ENCODE measurements at regions not wholly inside any gene's neighbourhood (a gene's known extent, or its start where the extent isn't known, plus 50 kb on each side); places are given as distances from the start of the nearest gene placed in this dataset.

DNA sequence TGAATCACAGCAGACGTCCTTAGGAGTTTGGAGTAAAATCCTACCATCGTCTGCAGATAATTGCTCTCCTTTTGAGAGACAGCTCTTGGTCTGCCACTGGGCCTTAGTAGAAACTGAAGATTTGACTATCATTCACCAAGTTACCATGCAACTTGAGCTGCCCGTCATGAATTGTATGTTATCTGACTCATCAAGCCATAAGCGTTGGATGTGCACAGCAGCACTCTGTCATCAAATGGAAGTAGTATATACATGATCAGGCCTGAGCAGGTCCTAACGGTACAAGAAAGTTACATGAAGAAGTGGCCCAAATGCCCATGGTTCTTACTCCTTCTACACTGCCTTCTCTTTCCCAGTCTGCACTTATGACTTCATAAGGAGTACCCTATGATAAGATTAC is 317.8 kb downstream of the GPATCH2 start:
- no peak for DNase-seq (ENCODE audit: low spot score)
- Histone ChIP-seq H3K4me3 (ENCODE audit: low read depth, low read length, poor library complexity, severe bottlenecking) (no peak overlapping the region), H4K20me1 (ENCODE audit: insufficient read depth, low read length) (no peaks in the 10 kb centered on the region), H3K4me2 (ENCODE audit: low read length) (no peak overlapping the region), H3K79me2 (ENCODE audit: insufficient read depth, low read depth, low read length) (no peaks in the 10 kb centered on the region), H3K9me2 (ENCODE audit: insufficient read depth, low read length) (no peaks in the 10 kb centered on the region), H3K27ac (ENCODE audit: low read depth, low read length, poor library complexity, severe bottlenecking) (no peak overlapping the region), H3K36me3 (ENCODE audit: insufficient read depth, low read length) (no peaks in the 10 kb centered on the region), H2AFZ (ENCODE audit: low read length) (no peak overlapping the region), H3K9me3 (ENCODE audit: low read length) (no peaks in the 10 kb centered on the region), H3K4me1 (ENCODE audit: insufficient read depth, low read length, poor library complexity, severe bottlenecking) (no peaks in the 10 kb centered on the region)
- TF ChIP-seq, protein P1, sequence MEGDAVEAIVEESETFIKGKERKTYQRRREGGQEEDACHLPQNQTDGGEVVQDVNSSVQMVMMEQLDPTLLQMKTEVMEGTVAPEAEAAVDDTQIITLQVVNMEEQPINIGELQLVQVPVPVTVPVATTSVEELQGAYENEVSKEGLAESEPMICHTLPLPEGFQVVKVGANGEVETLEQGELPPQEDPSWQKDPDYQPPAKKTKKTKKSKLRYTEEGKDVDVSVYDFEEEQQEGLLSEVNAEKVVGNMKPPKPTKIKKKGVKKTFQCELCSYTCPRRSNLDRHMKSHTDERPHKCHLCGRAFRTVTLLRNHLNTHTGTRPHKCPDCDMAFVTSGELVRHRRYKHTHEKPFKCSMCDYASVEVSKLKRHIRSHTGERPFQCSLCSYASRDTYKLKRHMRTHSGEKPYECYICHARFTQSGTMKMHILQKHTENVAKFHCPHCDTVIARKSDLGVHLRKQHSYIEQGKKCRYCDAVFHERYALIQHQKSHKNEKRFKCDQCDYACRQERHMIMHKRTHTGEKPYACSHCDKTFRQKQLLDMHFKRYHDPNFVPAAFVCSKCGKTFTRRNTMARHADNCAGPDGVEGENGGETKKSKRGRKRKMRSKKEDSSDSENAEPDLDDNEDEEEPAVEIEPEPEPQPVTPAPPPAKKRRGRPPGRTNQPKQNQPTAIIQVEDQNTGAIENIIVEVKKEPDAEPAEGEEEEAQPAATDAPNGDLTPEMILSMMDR (conservative IDR thresholded peaks at IDR 0.05; ENCODE audit: low read length), result no peak
- no peak for TF ChIP-seq EZH2phosphoT487 (IDR thresholded peaks at IDR 0.05; ENCODE audit: borderline replicate concordance, low read depth, low read length)
- intact Hi-C loops (cut with micrococcal nuclease; ENCODE audit: unreplicated experiment), result no loop called here
- POLR2A ChIA-PET, result no interaction called here
- CTCF ChIA-PET (ENCODE audit: unreplicated experiment), result no interaction called here
- BruUV-seq (replicated peaks), result no TSS peak

DNA sequence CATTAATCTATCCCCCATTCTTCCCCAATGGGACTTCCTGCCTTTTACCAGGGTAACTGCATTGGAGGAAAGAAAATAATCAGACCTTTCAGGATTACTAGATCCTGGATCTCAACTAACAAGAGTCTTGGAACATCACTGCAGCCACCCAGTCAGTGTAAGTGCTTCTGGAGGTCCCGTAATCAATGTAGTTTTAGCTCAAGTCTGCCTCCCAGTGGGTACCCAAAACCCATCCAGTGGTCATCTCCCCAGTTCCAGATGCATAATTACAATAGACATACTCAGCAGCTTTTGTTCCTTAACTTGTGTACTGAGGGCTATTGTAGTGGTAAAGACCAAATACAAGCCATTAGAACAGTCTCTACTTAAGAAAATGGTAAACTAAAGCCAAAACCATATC is 319.1 kb downstream of the GPATCH2 start:
- intact Hi-C loops (cut with micrococcal nuclease; ENCODE audit: unreplicated experiment), result no loop called here
- DNase-seq (ENCODE audit: low spot score), result no peak
- Histone ChIP-seq H3K4me3 (ENCODE audit: low read depth, low read length, poor library complexity, severe bottlenecking) (no peak overlapping the region), H2AFZ (ENCODE audit: low read length) (no peak overlapping the region), H3K79me2 (ENCODE audit: insufficient read depth, low read depth, low read length) (no peaks in the 10 kb centered on the region), H3K36me3 (ENCODE audit: insufficient read depth, low read length) (no peaks in the 10 kb centered on the region), H3K9me3 (ENCODE audit: low read length) (no peaks in the 10 kb centered on the region), H4K20me1 (ENCODE audit: insufficient read depth, low read length) (no peaks in the 10 kb centered on the region), H3K4me2 (ENCODE audit: low read length) (no peak overlapping the region), H3K27ac (ENCODE audit: low read depth, low read length, poor library complexity, severe bottlenecking) (no peak overlapping the region), H3K4me1 (ENCODE audit: insufficient read depth, low read length, poor library complexity, severe bottlenecking) (no peaks in the 10 kb centered on the region), H3K9me2 (ENCODE audit: insufficient read depth, low read length) (no peaks in the 10 kb centered on the region)
- TF ChIP-seq, protein P1 (conservative IDR thresholded peaks at IDR 0.05; ENCODE audit: low read length), result peak; percentile 33
- TF ChIP-seq EZH2phosphoT487 (IDR thresholded peaks at IDR 0.05; ENCODE audit: borderline replicate concordance, low read depth, low read length), result no peak
- CTCF ChIA-PET (ENCODE audit: unreplicated experiment), result no interaction called here
- POLR2A ChIA-PET, result no interaction called here
- no TSS peak for BruUV-seq (replicated peaks)

DNA sequence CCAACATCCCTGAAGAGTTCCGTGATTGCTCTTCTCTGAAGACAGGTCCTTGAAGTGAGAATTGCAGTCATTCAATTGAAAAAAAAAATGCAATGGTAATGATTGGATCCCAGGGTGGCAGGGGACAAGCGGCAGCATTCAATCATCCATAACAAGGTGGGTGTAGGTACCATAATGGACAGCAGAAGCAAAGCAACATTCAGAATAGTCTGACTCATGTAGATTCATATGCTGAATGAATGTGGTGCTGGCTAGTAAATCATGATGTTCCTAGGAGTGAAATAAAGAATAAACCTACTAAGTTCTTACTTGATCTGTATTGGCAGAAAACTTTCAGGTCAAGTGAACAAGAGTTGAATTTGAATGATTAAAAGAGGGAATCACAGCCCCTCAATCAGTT is 319.6 kb downstream of the GPATCH2 start:
- no peaks in the 10 kb centered on the region for H4K20me1 ChIP-seq (ENCODE audit: insufficient read depth, low read length)
- TF ChIP-seq, protein P1 (conservative IDR thresholded peaks at IDR 0.05; ENCODE audit: low read length), result no peak
- no peak for TF ChIP-seq EZH2phosphoT487 (IDR thresholded peaks at IDR 0.05; ENCODE audit: borderline replicate concordance, low read depth, low read length)
- no peaks in the 10 kb centered on the region for H3K36me3 ChIP-seq (ENCODE audit: insufficient read depth, low read length)
- no peaks in the 10 kb centered on the region for H3K79me2 ChIP-seq (ENCODE audit: insufficient read depth, low read depth, low read length)
- H3K4me1 ChIP-seq (ENCODE audit: insufficient read depth, low read length, poor library complexity, severe bottlenecking), result no peaks in the 10 kb centered on the region
- H3K27ac ChIP-seq (ENCODE audit: low read depth, low read length, poor library complexity, severe bottlenecking), result no peak overlapping the region
- H2AFZ ChIP-seq (ENCODE audit: low read length), result no peak overlapping the region
- intact Hi-C loops (cut with micrococcal nuclease; ENCODE audit: unreplicated experiment), result no loop called here
- no peak for DNase-seq (ENCODE audit: low spot score)
- H3K9me2 ChIP-seq (ENCODE audit: insufficient read depth, low read length), result no peaks in the 10 kb centered on the region
- H3K4me3 ChIP-seq (ENCODE audit: low read depth, low read length, poor library complexity, severe bottlenecking), result no peak overlapping the region
- no TSS peak for BruUV-seq (replicated peaks)
- no peak overlapping the region for H3K4me2 ChIP-seq (ENCODE audit: low read length)
- H3K9me3 ChIP-seq (ENCODE audit: low read length), result no peaks in the 10 kb centered on the region
- ChIA-PET CTCF (ENCODE audit: unreplicated experiment) (no interaction called here), POLR2A (no interaction called here)

All from OCI-LY7 (cell line).